ENCODE measurements at regions not wholly inside any gene's neighbourhood (a gene's known extent, or its start where the extent isn't known, plus 50 kb on each side); places are given as distances from the start of the nearest gene placed in this dataset.
"Not testable (repeated sequence)": the region's sequence is repeated elsewhere in the genome, so short reads cannot be mapped to it uniquely, and the experiment has no call there.

DNA sequence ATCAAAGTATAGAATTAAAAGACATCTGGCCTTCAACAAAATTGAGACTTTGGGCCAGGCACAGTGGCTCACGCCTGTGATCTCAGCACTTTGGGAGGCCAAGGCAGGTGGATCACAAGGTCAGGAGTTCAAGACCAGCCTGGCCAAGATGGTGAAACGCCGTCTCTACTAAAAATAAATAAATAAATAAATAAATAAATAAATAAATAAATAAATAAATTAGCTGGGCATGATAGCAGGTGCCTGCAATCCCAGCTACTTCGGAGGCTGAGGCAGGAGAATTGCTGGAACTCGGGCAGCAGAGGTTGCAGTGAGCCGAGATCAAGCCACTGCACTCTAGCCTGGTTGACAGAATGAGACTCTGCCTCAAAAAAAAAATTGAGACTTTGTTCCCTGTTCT, 225.7 kb downstream of the CENPC start:
- H3K36me3 ChIP-seq (ENCODE audit: control insufficient read depth in 2 of 2, extremely low read depth in 1 of 2, insufficient read depth in 2 of 2, low read length in 2 of 2); DNase-seq (ENCODE audit: low read depth, low spot score); intact Hi-C loops (cut with micrococcal nuclease); BruUV-seq (replicated peaks); H3K4me1 ChIP-seq (ENCODE audit: control insufficient read depth, extremely low read depth, insufficient read depth, low read length); H3K79me2 ChIP-seq (ENCODE audit: control insufficient read depth, insufficient read depth, low read length); H3K27ac ChIP-seq (ENCODE audit: insufficient read depth, low read depth, low read length); H3K9me1 ChIP-seq (replicated peaks; ENCODE audit: control insufficient read depth, extremely low read depth, insufficient read depth, low read length); H3K4me3 ChIP-seq (replicated peaks in 1 of 3; ENCODE audit: insufficient read depth in 1 of 3, low read depth in 1 of 3, low read length in 3 of 3); H2AFZ ChIP-seq (ENCODE audit: low read depth, low read length); H3K4me2 ChIP-seq (ENCODE audit: insufficient read depth, low read length); H4K20me1 ChIP-seq (replicated peaks; ENCODE audit: control insufficient read depth, extremely low read depth, insufficient read depth, low read length); POLR2A ChIA-PET; H3K9ac ChIP-seq (replicated peaks; ENCODE audit: extremely low read depth, insufficient read depth, low read length); dilution Hi-C loops (cut with MboI; ENCODE audit: extremely low pct_ligation_motif_present, low sequenced_read_pairs); FAIRE-seq; H3K9me3 ChIP-seq (replicated peaks; ENCODE audit: control insufficient read depth, insufficient read depth, low read length); H3K27me3 ChIP-seq (ENCODE audit: control insufficient read depth in 2 of 2, insufficient read depth in 2 of 2, low read length in 2 of 2): not testable (repeated sequence)
- CTCF ChIA-PET = interaction anchor here (1.1 to 1.4 kb wide), 2 partner anchors 9 to 13 kb away, joined by 3 to 4 read pairs; no protein-coding TSS in a partner anchor

DNA sequence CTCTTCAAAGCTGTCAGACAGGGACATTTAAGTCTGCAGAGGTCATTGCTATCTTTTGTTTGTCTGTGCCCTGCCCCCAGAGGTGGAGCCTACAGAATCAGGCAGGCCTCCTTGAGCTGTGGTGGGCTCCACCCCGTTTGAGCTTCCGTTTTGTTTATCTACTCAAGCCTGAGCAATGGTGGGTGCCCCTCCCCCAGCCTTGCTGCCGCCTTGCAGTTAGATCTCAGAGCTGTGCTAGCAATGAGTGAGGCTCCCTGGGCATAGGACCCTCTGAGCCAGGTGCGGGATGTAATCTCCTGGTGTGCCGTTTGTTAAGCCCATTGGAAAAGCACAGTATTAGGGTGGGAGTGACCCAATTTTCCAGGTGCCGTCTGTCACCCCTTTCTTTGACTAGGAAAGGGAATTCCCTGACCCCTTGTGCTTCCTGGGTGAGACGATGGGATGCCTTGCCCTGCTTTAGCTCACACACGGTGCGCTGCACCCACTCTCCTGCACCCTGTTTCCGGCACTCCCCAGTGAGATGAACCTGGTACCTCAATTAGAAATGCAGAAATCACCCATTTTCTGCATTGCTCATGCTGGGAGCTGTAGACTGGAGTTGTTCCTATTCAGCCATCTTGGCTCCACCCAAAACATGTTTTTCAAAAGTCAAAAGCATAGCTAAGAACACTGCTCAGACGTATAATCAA, 244.7 kb downstream of the CENPC start:
- H3K79me2 ChIP-seq (ENCODE audit: control insufficient read depth, insufficient read depth, low read length); H3K4me1 ChIP-seq (ENCODE audit: control insufficient read depth, extremely low read depth, insufficient read depth, low read length); H4K20me1 ChIP-seq (replicated peaks; ENCODE audit: control insufficient read depth, extremely low read depth, insufficient read depth, low read length); H3K27me3 ChIP-seq (ENCODE audit: control insufficient read depth in 2 of 2, insufficient read depth in 2 of 2, low read length in 2 of 2); BruUV-seq (replicated peaks); H3K9ac ChIP-seq (replicated peaks; ENCODE audit: extremely low read depth, insufficient read depth, low read length); CTCF ChIA-PET; H3K36me3 ChIP-seq (ENCODE audit: control insufficient read depth in 2 of 2, extremely low read depth in 1 of 2, insufficient read depth in 2 of 2, low read length in 2 of 2); dilution Hi-C loops (cut with MboI; ENCODE audit: extremely low pct_ligation_motif_present, low sequenced_read_pairs); H3K27ac ChIP-seq (ENCODE audit: insufficient read depth, low read depth, low read length); H3K9me1 ChIP-seq (replicated peaks; ENCODE audit: control insufficient read depth, extremely low read depth, insufficient read depth, low read length); DNase-seq (ENCODE audit: low read depth, low spot score); H3K4me3 ChIP-seq (replicated peaks in 1 of 3; ENCODE audit: insufficient read depth in 1 of 3, low read depth in 1 of 3, low read length in 3 of 3); H3K9me3 ChIP-seq (replicated peaks; ENCODE audit: control insufficient read depth, insufficient read depth, low read length); FAIRE-seq; H3K4me2 ChIP-seq (ENCODE audit: insufficient read depth, low read length); H2AFZ ChIP-seq (ENCODE audit: low read depth, low read length); intact Hi-C loops (cut with micrococcal nuclease); POLR2A ChIA-PET: not testable (repeated sequence)

DNA sequence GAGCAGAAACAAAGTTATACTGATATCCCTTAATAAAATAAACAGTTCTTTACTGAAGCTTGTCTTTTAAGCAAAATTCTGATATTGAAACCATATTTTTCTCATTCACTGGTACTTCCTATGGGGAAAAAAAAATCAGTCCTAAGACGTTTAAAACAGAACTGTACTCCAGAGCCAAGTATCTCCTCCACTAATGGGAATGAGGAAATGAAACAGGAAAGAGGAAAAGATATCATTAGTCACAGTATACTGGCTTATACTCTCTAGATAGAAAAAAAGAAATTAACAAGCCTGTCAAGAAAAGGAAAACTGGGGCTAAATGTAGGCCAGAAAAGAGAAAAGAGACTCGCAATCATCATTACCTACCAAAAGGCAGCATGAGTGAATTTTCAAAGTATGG, 252.7 kb downstream of the CENPC start:
- TF ChIP-seq GATA2 (IDR thresholded peaks at IDR 0.05; ENCODE audit: insufficient read depth, insufficient read length, low read depth, low read length) (no peak), FOS (IDR thresholded peaks at IDR 0.05; ENCODE audit: borderline replicate concordance, insufficient read depth, low read length) (no peak), EZH2 (IDR thresholded peaks at IDR 0.05; ENCODE audit: borderline replicate concordance, low read depth, low read length, severe bottlenecking) (no peak), JUN (IDR thresholded peaks at IDR 0.05; ENCODE audit: borderline replicate concordance, insufficient read depth, insufficient read length, low read depth) (no peak), CTCF (IDR thresholded peaks at IDR 0.05; ENCODE audit: extremely low read depth in 1 of 2, insufficient read depth in 1 of 2, low read depth in 1 of 2, low read length in 2 of 2) (no peak), POLR2AphosphoS5 (IDR thresholded peaks at IDR 0.05; ENCODE audit: insufficient read depth, low read depth, low read length) (no peak), MYC (IDR thresholded peaks at IDR 0.05; ENCODE audit: low read depth, low read length) (no peak), POLR2A (IDR thresholded peaks at IDR 0.05; ENCODE audit: low read depth, low read length) (no peak)
- TF ChIP-seq, protein P1, sequence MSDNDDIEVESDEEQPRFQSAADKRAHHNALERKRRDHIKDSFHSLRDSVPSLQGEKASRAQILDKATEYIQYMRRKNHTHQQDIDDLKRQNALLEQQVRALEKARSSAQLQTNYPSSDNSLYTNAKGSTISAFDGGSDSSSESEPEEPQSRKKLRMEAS (IDR thresholded peaks at IDR 0.05; ENCODE audit: insufficient read depth, insufficient read length) = no peak
- POLR2A ChIA-PET = no interaction called here
- no TSS peak for BruUV-seq (replicated peaks)
- Histone ChIP-seq H3K4me1 (ENCODE audit: control insufficient read depth, extremely low read depth, insufficient read depth, low read length) (no peaks in the 10 kb centered on the region), H3K79me2 (ENCODE audit: control insufficient read depth, insufficient read depth, low read length) (no peaks in the 10 kb centered on the region), H4K20me1 (replicated peaks; ENCODE audit: control insufficient read depth, extremely low read depth, insufficient read depth, low read length) (no peaks in the 10 kb centered on the region), H3K9me3 (replicated peaks; ENCODE audit: control insufficient read depth, insufficient read depth, low read length) (no peaks in the 10 kb centered on the region), H3K4me2 (ENCODE audit: insufficient read depth, low read length) (peak overlapping the region; percentile 18), H3K27ac (ENCODE audit: insufficient read depth, low read depth, low read length) (no peak overlapping the region), H3K9me1 (replicated peaks; ENCODE audit: control insufficient read depth, extremely low read depth, insufficient read depth, low read length) (no peaks in the 10 kb centered on the region), H3K36me3 (ENCODE audit: control insufficient read depth in 2 of 2, extremely low read depth in 1 of 2, insufficient read depth in 2 of 2, low read length in 2 of 2) (no peaks in the 10 kb centered on the region), H2AFZ (ENCODE audit: low read depth, low read length) (no peak overlapping the region), H3K27me3 (ENCODE audit: control insufficient read depth in 2 of 2, insufficient read depth in 2 of 2, low read length in 2 of 2) (no peaks in the 10 kb centered on the region), H3K4me3 (replicated peaks in 1 of 3; ENCODE audit: insufficient read depth in 1 of 3, low read depth in 1 of 3, low read length in 3 of 3) (no peak overlapping the region), H3K9ac (replicated peaks; ENCODE audit: extremely low read depth, insufficient read depth, low read length) (no peak overlapping the region)
- intact Hi-C loops (cut with micrococcal nuclease) (no loop called here), dilution Hi-C loops (cut with MboI; ENCODE audit: extremely low pct_ligation_motif_present, low sequenced_read_pairs) (no loop called here)
- DNase-seq (ENCODE audit: low read depth, low spot score) (no peak), FAIRE-seq (peak; percentile 37)
- CTCF ChIA-PET = no interaction called here

Data from endothelial cell of umbilical vein (primary cell).